ENCODE measurements at regions not wholly inside any gene's neighbourhood (a gene's known extent, or its start where the extent isn't known, plus 50 kb on each side); places are given as distances from the start of the nearest gene placed in this dataset.

DNA sequence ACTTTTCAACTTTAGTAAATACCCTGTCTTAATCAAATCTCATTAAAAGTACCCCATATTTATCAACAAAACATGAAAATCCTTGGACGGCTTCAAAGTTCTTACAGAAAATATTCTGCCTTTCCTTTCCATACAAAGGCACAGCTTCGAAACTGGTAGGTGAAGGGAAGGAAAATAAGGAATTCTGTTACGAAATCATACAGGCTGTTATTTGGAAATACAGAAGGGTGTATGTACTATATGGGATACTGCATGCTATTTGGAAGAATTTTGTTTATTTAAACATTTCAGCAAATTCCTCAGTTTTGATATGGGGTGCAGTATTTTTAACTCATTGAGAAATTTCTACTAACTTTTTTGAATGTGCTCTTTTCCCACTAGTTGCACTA lies 138.4 kb upstream of the BTN3A2 start:
- Histone ChIP-seq H3K27ac (ENCODE audit: low read depth, low read length) (no peak overlapping the region; the same call in 1 of the 2 replicates), H3K4me1 (ENCODE audit: control insufficient read depth, low read length) (peaks cover 41% of the 10 kb centered on the region), H3K27me3 (ENCODE audit: control insufficient read depth, low read length) (no peaks in the 10 kb centered on the region), H3K9me3 (ENCODE audit: control insufficient read depth, insufficient read depth, low read length) (peaks cover 6% of the 10 kb centered on the region; the same call in 1 of the 2 replicates), H3K4me2 (ENCODE audit: low read length) (0 out of 2 replicates have a peak overlapping the region, but pooled peaks have one; percentile 10), H3K36me3 (ENCODE audit: control insufficient read depth, low read length) (peaks cover 10% of the 10 kb centered on the region), H3K4me3 (ENCODE audit: low read length) (no peak overlapping the region), H4K20me1 (ENCODE audit: control insufficient read depth, insufficient read depth, low read depth, low read length) (no peaks in the 10 kb centered on the region), H3F3A (ENCODE audit: control insufficient read depth, insufficient read depth) (peaks cover 11% of the 10 kb centered on the region), H3K9me2 (replicated peaks; ENCODE audit: control insufficient read depth, low read length) (no peaks in the 10 kb centered on the region), H3K79me2 (ENCODE audit: control insufficient read depth, low read length) (peaks cover 10% of the 10 kb centered on the region)
- TF ChIP-seq EZH2phosphoT487 (IDR thresholded peaks at IDR 0.05; ENCODE audit: borderline replicate concordance, low read length), result no peak
- TF ChIP-seq, protein P1, sequence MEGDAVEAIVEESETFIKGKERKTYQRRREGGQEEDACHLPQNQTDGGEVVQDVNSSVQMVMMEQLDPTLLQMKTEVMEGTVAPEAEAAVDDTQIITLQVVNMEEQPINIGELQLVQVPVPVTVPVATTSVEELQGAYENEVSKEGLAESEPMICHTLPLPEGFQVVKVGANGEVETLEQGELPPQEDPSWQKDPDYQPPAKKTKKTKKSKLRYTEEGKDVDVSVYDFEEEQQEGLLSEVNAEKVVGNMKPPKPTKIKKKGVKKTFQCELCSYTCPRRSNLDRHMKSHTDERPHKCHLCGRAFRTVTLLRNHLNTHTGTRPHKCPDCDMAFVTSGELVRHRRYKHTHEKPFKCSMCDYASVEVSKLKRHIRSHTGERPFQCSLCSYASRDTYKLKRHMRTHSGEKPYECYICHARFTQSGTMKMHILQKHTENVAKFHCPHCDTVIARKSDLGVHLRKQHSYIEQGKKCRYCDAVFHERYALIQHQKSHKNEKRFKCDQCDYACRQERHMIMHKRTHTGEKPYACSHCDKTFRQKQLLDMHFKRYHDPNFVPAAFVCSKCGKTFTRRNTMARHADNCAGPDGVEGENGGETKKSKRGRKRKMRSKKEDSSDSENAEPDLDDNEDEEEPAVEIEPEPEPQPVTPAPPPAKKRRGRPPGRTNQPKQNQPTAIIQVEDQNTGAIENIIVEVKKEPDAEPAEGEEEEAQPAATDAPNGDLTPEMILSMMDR (IDR thresholded peaks at IDR 0.05; ENCODE audit: low read depth, low read length, poor library complexity, severe bottlenecking), result no peak

DNA sequence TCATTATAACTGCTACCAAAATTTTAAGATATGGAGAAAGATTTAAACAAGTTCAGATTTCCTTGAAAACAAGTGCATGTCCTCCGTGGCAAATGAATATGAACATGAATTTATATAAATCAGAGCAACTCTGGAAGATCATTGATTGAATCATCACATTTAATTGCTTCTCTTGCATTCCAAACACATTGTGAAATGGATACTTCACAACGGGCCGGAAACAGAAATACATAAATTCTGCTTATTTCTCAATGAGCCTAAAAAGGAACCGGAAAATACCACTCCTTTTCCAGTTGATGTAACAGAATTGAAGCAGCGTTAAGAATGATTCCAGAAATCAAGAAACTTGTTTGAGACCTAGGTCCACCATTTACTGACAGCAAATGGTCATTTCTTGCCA lies 134.6 kb upstream of the BTN3A2 start:
- H3F3A ChIP-seq (ENCODE audit: control insufficient read depth, insufficient read depth), result peaks cover 37% of the 10 kb centered on the region
- no peaks in the 10 kb centered on the region for H3K9me2 ChIP-seq (replicated peaks; ENCODE audit: control insufficient read depth, low read length)
- peaks cover 42% of the 10 kb centered on the region for H3K4me1 ChIP-seq (ENCODE audit: control insufficient read depth, low read length)
- H4K20me1 ChIP-seq (ENCODE audit: control insufficient read depth, insufficient read depth, low read depth, low read length), result no peaks in the 10 kb centered on the region
- peaks cover 2% of the 10 kb centered on the region for H3K36me3 ChIP-seq (ENCODE audit: control insufficient read depth, low read length)
- no peak overlapping the region for H3K27ac ChIP-seq (ENCODE audit: low read depth, low read length)
- TF ChIP-seq, protein P1 (IDR thresholded peaks at IDR 0.05; ENCODE audit: low read depth, low read length, poor library complexity, severe bottlenecking), result no peak
- TF ChIP-seq EZH2phosphoT487 (IDR thresholded peaks at IDR 0.05; ENCODE audit: borderline replicate concordance, low read length), result no peak
- H3K4me3 ChIP-seq (ENCODE audit: low read length), result no peak overlapping the region
- H3K9me3 ChIP-seq (ENCODE audit: control insufficient read depth, insufficient read depth, low read length), result peaks cover under 1% of the 10 kb centered on the region; the same call in 1 of the 2 replicates
- no peak overlapping the region for H3K4me2 ChIP-seq (ENCODE audit: low read length)
- no peaks in the 10 kb centered on the region; the same call in 1 of the 2 replicates for H3K79me2 ChIP-seq (ENCODE audit: control insufficient read depth, low read length)
- H3K27me3 ChIP-seq (ENCODE audit: control insufficient read depth, low read length), result no peaks in the 10 kb centered on the region

DNA sequence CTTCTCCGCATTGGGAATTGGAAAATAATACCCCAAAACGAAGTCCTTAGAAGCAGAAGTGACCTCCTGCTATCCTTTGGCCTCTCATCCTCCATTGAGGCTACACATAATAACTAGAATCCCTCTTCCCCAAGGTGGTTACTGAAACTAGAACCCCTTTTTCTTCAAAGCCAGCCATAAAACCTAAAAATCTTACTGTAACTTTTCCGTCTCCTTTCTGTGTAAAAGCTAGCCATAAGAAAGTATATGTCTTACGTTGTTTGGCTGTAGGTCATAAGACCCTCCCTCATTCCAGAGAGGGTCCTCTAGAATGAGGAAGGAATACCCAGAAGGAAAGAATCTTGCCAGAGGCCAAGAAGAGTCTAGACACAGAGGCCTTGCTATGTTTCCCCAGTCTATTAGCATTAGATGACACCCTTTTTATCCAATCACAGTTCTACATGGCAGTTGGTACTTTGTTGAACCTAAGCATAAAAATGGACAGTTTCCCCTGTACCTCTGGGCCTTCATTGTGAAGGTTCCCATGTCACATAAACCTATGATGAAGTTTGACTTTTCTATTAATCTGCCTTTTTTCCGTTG lies 133.9 kb upstream of the BTN3A2 start:
- Histone ChIP-seq H3K9me3 (ENCODE audit: control insufficient read depth, insufficient read depth, low read length) (no peaks in the 10 kb centered on the region), H3K4me1 (ENCODE audit: control insufficient read depth, low read length) (peaks cover 49% of the 10 kb centered on the region), H3K79me2 (ENCODE audit: control insufficient read depth, low read length) (no peaks in the 10 kb centered on the region), H3K27ac (ENCODE audit: low read depth, low read length) (no peak overlapping the region), H3K4me2 (ENCODE audit: low read length) (no peak overlapping the region), H3K36me3 (ENCODE audit: control insufficient read depth, low read length) (no peaks in the 10 kb centered on the region), H3F3A (ENCODE audit: control insufficient read depth, insufficient read depth) (peaks cover 37% of the 10 kb centered on the region), H3K27me3 (ENCODE audit: control insufficient read depth, low read length) (no peaks in the 10 kb centered on the region), H4K20me1 (ENCODE audit: control insufficient read depth, insufficient read depth, low read depth, low read length) (no peaks in the 10 kb centered on the region), H3K4me3 (ENCODE audit: low read length) (no peak overlapping the region), H3K9me2 (replicated peaks; ENCODE audit: control insufficient read depth, low read length) (no peaks in the 10 kb centered on the region)
- no peak for TF ChIP-seq EZH2phosphoT487 (IDR thresholded peaks at IDR 0.05; ENCODE audit: borderline replicate concordance, low read length)
- TF ChIP-seq, protein P1 (IDR thresholded peaks at IDR 0.05; ENCODE audit: low read depth, low read length, poor library complexity, severe bottlenecking), result no peak
